GM23338 (cell line): ENCODE measurements at regions not wholly inside any gene's neighbourhood (a gene's known extent, or its start where the extent isn't known, plus 50 kb on each side); places are given as distances from the start of the nearest gene placed in this dataset.
A peak's percentile ranks its signal among the peaks of the same experiment; 100 is the strongest.

Experiments
- ATAC-seq: fragments of 200-7000 bp; cut with Tn5 transposase; 3 replicates; pipeline ENCODE4 v1.9.1; 2020
- DNase-seq: peaks from one replicate; pipeline ENCODE4 v3.0.0-alpha.2; 2015; ENCODE audit warnings: low spot score
- H2AFZ ChIP-seq: fragments of 200-600 bp; sonication (generic); 2 replicates; pipeline ENCODE4 v1.8.0; 2016; ENCODE audit warnings: antibody characterized with exemption, mild to moderate bottlenecking, moderate library complexity
- H3F3A ChIP-seq: fragments of 200-600 bp; sonication (generic); replicated peaks from 2 replicates; pipeline ENCODE4 v1.8.0; 2017; ENCODE audit warnings: antibody characterized with exemption, mixed run types, low read depth
- H3K27ac ChIP-seq: fragments of 200-600 bp; sonication (generic); 2 replicates; pipeline ENCODE4 v1.6.1; 2016; ENCODE audit warnings: low read depth
- H3K27me3 ChIP-seq: fragments of 200-600 bp; sonication (generic); 2 replicates; pipeline ENCODE4 v1.8.0; 2016; ENCODE audit warnings: mild to moderate bottlenecking, mixed run types, moderate library complexity; ENCODE audit not compliant: insufficient read depth
- H3K36me3 ChIP-seq: fragments of 200-600 bp; sonication (generic); 2 replicates; pipeline ENCODE4 v1.8.0; 2016; ENCODE audit warnings: mild to moderate bottlenecking; ENCODE audit not compliant: insufficient read depth
- H3K4me1 ChIP-seq: fragments of 200-600 bp; sonication (generic); 2 replicates; pipeline ENCODE4 v1.8.0; 2016; ENCODE audit warnings: mild to moderate bottlenecking, moderate library complexity; ENCODE audit not compliant: insufficient read depth
- H3K4me2 ChIP-seq: fragments of 200-600 bp; sonication (generic); 2 replicates; pipeline ENCODE4 v1.7.1; 2017; ENCODE audit warnings: mixed run types
- H3K4me3 ChIP-seq: fragments of 200-600 bp; sonication (generic); 2 replicates; pipeline ENCODE4 v1.6.1; 2016; ENCODE audit warnings: mixed run types
- H3K79me2 ChIP-seq: fragments of 200-600 bp; sonication (generic); replicated peaks from 2 replicates; pipeline ENCODE4 v1.8.0; 2017; ENCODE audit warnings: mild to moderate bottlenecking; ENCODE audit not compliant: insufficient read depth
- H3K9me2 ChIP-seq: fragments of 200-600 bp; sonication (generic); 2 replicates; pipeline ENCODE4 v1.8.0; 2017; ENCODE audit not compliant: insufficient read depth
- H4K20me1 ChIP-seq: fragments of 200-600 bp; sonication (generic); replicated peaks from 2 replicates; pipeline ENCODE4 v1.8.0; 2017; ENCODE audit warnings: mild to moderate bottlenecking; ENCODE audit not compliant: insufficient read depth
- H3K27ac Mint-ChIP-seq: 2 replicates; pipeline ENCODE4 v1.8.0; 2020; ENCODE audit warnings: inconsistent platforms, mild to moderate bottlenecking, moderate library complexity, mixed read lengths
- H3K27me3 Mint-ChIP-seq: 3 replicates; pipeline ENCODE4 v1.8.0; 2022; ENCODE audit warnings: low read depth, mild to moderate bottlenecking, moderate library complexity, mixed read lengths, inconsistent platforms; ENCODE audit not compliant: insufficient read depth, poor library complexity
- H3K36me3 Mint-ChIP-seq: 3 replicates; pipeline ENCODE4 v1.8.0; 2021; ENCODE audit warnings: low read depth, mild to moderate bottlenecking, inconsistent platforms, moderate library complexity, mixed read lengths
- H3K4me1 Mint-ChIP-seq: 3 replicates; pipeline ENCODE4 v1.8.0; 2020; ENCODE audit warnings: mild to moderate bottlenecking, inconsistent platforms, mixed read lengths
- H3K4me3 Mint-ChIP-seq: 3 replicates; pipeline ENCODE4 v1.8.0; 2021; ENCODE audit warnings: moderate library complexity, mild to moderate bottlenecking, inconsistent platforms, mixed read lengths
- H3K9me3 Mint-ChIP-seq: 3 replicates; pipeline ENCODE4 v1.8.0; 2020; ENCODE audit warnings: moderate library complexity, mild to moderate bottlenecking, inconsistent platforms, mixed read lengths
- CREB1 ChIP-seq: fragments of 250-450 bp; sonication (Bioruptor Pico); IDR thresholded peaks from 2 replicates; pipeline ENCODE4 v1.5.0; 2020; ENCODE audit warnings: low read depth, mild to moderate bottlenecking, moderate library complexity
- CTCF ChIP-seq, 2 experiments: fragments of 200-600 bp in 1 of 2; sonication (generic) in 1 of 2; conservative IDR thresholded peaks; 2 replicates each; pipeline versions ENCODE4 v1.5.1 to v1.6.1; 2016 to 2017; ENCODE audit warnings: antibody characterized with exemption in 2 of 2, low read depth in 2 of 2, mild to moderate bottlenecking in 2 of 2, moderate library complexity in 1 of 2
- ETS1 ChIP-seq: IDR thresholded peaks from 2 replicates; pipeline ENCODE4 v1.6.1; 2016; ENCODE audit warnings: antibody characterized with exemption
- EZH2 ChIP-seq: fragments of 200-600 bp; sonication (generic); IDR thresholded peaks from one replicate; pipeline ENCODE4 v1.8.0; 2017; ENCODE audit warnings: antibody characterized with exemption, mild to moderate bottlenecking, low read depth; ENCODE audit not compliant: unreplicated experiment
- EZH2phosphoT487 ChIP-seq: fragments of 200-600 bp; sonication (generic); IDR thresholded peaks from one replicate; pipeline ENCODE4 v1.8.1; 2018; ENCODE audit warnings: antibody characterized with exemption; ENCODE audit not compliant: unreplicated experiment
- JUNB ChIP-seq: IDR thresholded peaks from one replicate; pipeline ENCODE4 v1.6.1; 2016; ENCODE audit warnings: antibody characterized with exemption; ENCODE audit not compliant: unreplicated experiment
- NANOG ChIP-seq: IDR thresholded peaks from 2 replicates; pipeline ENCODE4 v1.6.1; 2016; ENCODE audit warnings: antibody characterized with exemption, borderline replicate concordance
- POLR2AphosphoS5 ChIP-seq: IDR thresholded peaks from 2 replicates; pipeline ENCODE4 v1.6.1; 2016; ENCODE audit warnings: antibody characterized with exemption, low read depth
- REST ChIP-seq: IDR thresholded peaks from one replicate; pipeline ENCODE4 v1.6.1; 2018; ENCODE audit warnings: antibody characterized with exemption; ENCODE audit not compliant: unreplicated experiment
- STAT1 ChIP-seq: IDR thresholded peaks from one replicate; pipeline ENCODE4 v1.6.1; 2016; ENCODE audit warnings: antibody characterized with exemption; ENCODE audit not compliant: unreplicated experiment
- ZNF114 ChIP-seq: fragments of 250-450 bp; sonication (Bioruptor Pico); IDR thresholded peaks from 2 replicates; pipeline ENCODE4 v1.5.0; 2020; ENCODE audit warnings: mild to moderate bottlenecking, moderate library complexity
- ZNF331 ChIP-seq: fragments of 250-450 bp; sonication (Bioruptor Pico); IDR thresholded peaks from 2 replicates; pipeline ENCODE4 v1.5.0; 2020; ENCODE audit warnings: low read depth, mild to moderate bottlenecking, moderate library complexity
- ZNF462 ChIP-seq: fragments of 250-450 bp; sonication (Bioruptor Pico); IDR thresholded peaks from 2 replicates; pipeline ENCODE4 v1.5.0; 2020; ENCODE audit warnings: mild to moderate bottlenecking, moderate library complexity

GRCh38 chr18:22572341-22572740, 154.6 kb upstream of the CTAGE1 start (continued):
- TF ChIP-seq ZNF114: no peak
- no peak for TF ChIP-seq EZH2
- TF ChIP-seq REST: no peak
- TF ChIP-seq JUNB: no peak

- no peaks in the 10 kb centered on the region for H3K4me1 ChIP-seq
- no peak for TF ChIP-seq JUNB
- TF ChIP-seq EZH2: no peak
- TF ChIP-seq NANOG: no peak
- TF ChIP-seq ETS1: no peak
- no peak for TF ChIP-seq EZH2phosphoT487
- no peak for TF ChIP-seq STAT1
- TF ChIP-seq ZNF114: no peak
- no peak for TF ChIP-seq ZNF462 (CRISPR knock-in tag)
- no peak for TF ChIP-seq ZNF331 (CRISPR knock-in tag)
- no peak for TF ChIP-seq CTCF (conservative IDR thresholded peaks at IDR 0.05; ENCODE audit: low read depth in 2 of 2)
- TF ChIP-seq CREB1: no peak
- no peak for TF ChIP-seq POLR2AphosphoS5
These were observed 161.6 kb upstream of the CTAGE1 start for GRCh38 chr18:22579271-22579670.

More at GRCh38 chr18:22579271-22579670, 161.6 kb upstream of the CTAGE1 start:
- no peak overlapping the region for H3K4me3 ChIP-seq
- no peaks in the 10 kb centered on the region for H3F3A ChIP-seq
- H3K36me3 ChIP-seq: no peaks in the 10 kb centered on the region
- peaks cover 15% of the 10 kb centered on the region for H3K9me2 ChIP-seq
- H3K27me3 Mint-ChIP-seq: peaks cover 2% of the 10 kb centered on the region
- no peak overlapping the region for H3K4me3 Mint-ChIP-seq
- no peak overlapping the region for H3K27ac Mint-ChIP-seq
- H3K36me3 Mint-ChIP-seq: no peaks in the 10 kb centered on the region
- H4K20me1 ChIP-seq: no peaks in the 10 kb centered on the region
- DNase-seq (no peak), ATAC-seq (no peak)
- H3K79me2 ChIP-seq: no peaks in the 10 kb centered on the region
- H3K27ac ChIP-seq: no peak overlapping the region
- no peak overlapping the region for H3K4me2 ChIP-seq
- H3K4me1 Mint-ChIP-seq: no peaks in the 10 kb centered on the region
- H3K27me3 ChIP-seq: no peaks in the 10 kb centered on the region
- H3K9me3 Mint-ChIP-seq: no peaks in the 10 kb centered on the region
- H2AFZ ChIP-seq: peak overlapping the region; percentile 14; the same call in 1 of the 2 replicates
